GM23248 (cell line): ENCODE measurements at regions not wholly inside any gene's neighbourhood (a gene's known extent, or its start where the extent isn't known, plus 50 kb on each side); places are given as distances from the start of the nearest gene placed in this dataset.

Experiments used
- EZH2 ChIP-seq: fragments of 200-600 bp; sonication (generic); IDR thresholded peaks from 2 replicates; pipeline ENCODE4 v1.6.1; 2018; ENCODE audit warnings: antibody characterized with exemption, mild to moderate bottlenecking; ENCODE audit not compliant: insufficient read depth, poor library complexity, severe bottlenecking
- EZH2phosphoT487 ChIP-seq: fragments of 200-600 bp; sonication (generic); IDR thresholded peaks from 2 replicates; pipeline ENCODE4 v1.6.1; 2018; ENCODE audit warnings: antibody characterized with exemption, moderate library complexity, mild to moderate bottlenecking, low read depth; ENCODE audit not compliant: insufficient read depth

GRCh38 chr10:84596585-84596984 is 268.2 kb downstream of the CCSER2 start:
- no peak for TF ChIP-seq EZH2phosphoT487
- TF ChIP-seq EZH2: no peak
